GM12874 (cell line): ENCODE measurements at regions not wholly inside any gene's neighbourhood (a gene's known extent, or its start where the extent isn't known, plus 50 kb on each side); places are given as distances from the start of the nearest gene placed in this dataset.

Source experiments
- TF ChIP-seq, protein P1 (sequence below): IDR thresholded peaks from 2 replicates; pipeline ENCODE4 v1.5.1; 2011; ENCODE audit warnings: low read depth, mild to moderate bottlenecking, control low read depth, low read length, moderate library complexity; ENCODE audit not compliant: insufficient read depth

DNA sequence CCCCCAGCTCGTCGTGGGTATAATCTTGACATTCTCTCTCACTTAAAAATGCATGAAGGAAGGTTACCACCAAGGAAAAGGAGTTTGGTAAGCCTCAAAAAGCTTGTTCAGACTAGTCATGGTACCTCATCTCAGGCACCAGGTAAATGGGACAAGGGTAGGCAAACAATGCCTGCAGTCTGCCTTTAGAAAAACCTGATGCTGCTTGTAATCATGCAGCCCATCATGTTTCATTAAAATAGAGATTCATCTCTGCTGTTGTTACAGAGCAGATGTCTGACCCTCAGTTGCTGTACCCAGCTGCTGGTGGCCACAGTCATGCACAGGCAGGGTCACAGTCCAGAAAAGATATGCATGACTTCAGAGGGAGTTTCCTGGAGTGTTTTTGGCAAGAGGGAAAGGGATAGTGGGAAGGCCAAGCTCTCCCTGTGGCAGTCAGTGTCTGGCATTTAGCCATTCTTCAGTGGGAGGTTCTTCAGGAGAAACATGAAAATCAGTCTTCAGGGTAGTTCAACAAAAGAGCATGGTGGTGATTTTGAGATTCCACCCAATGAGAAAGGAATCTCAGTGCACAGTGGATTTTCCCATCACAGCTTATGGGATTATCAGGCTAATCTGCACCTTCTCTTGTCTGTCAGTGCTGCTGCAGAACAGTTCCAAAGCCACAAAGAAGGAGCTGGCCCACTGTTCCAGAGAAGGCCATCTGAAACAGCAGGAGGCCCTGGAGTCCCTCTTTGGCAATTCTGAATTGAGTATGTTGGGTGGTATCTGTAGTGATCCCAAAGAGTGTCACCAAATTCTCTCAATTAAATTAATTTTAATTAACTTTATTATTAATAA lies 202.7 kb upstream of the FRMD6 start:
- TF ChIP-seq, protein P1, sequence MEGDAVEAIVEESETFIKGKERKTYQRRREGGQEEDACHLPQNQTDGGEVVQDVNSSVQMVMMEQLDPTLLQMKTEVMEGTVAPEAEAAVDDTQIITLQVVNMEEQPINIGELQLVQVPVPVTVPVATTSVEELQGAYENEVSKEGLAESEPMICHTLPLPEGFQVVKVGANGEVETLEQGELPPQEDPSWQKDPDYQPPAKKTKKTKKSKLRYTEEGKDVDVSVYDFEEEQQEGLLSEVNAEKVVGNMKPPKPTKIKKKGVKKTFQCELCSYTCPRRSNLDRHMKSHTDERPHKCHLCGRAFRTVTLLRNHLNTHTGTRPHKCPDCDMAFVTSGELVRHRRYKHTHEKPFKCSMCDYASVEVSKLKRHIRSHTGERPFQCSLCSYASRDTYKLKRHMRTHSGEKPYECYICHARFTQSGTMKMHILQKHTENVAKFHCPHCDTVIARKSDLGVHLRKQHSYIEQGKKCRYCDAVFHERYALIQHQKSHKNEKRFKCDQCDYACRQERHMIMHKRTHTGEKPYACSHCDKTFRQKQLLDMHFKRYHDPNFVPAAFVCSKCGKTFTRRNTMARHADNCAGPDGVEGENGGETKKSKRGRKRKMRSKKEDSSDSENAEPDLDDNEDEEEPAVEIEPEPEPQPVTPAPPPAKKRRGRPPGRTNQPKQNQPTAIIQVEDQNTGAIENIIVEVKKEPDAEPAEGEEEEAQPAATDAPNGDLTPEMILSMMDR: no peak

- TF ChIP-seq, protein P1: no peak
Measured at GRCh38 chr14:51449681-51450080, 202.0 kb upstream of the FRMD6 start.

DNA sequence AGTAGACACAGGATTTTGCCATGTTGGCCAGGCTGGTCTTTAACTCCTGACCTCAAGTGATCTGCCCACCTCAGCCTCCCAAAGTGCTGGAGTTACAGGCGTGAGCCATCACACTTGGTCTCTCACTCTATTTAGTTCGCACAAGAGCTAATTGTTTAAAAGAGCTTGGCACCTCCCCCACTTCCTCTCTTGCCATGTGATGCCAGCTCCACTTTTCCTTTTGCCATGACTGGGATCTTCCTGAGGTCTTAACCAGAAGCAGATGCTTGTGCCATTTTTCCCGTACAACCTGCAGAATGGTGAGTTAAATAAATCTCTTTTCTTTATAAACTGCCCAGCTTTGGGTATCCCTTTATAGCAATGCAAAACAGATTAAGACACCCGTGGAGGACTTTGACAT lies 200.1 kb upstream of the FRMD6 start:
- TF ChIP-seq, protein P1: no peak

GRCh38 chr14:51453869-51454268 lies 197.8 kb upstream of the FRMD6 start:
- TF ChIP-seq, protein P1: no peak

GRCh38 chr14:51454351-51454750 lies 197.4 kb upstream of the FRMD6 start:
- TF ChIP-seq, protein P1: no peak

- TF ChIP-seq, protein P1: no peak
Measured at GRCh38 chr14:51455041-51455835, 196.5 kb upstream of the FRMD6 start.

GRCh38 chr14:51457843-51458562 lies 193.7 kb upstream of the FRMD6 start:
- TF ChIP-seq, protein P1: no peak
